ENCODE measurements at regions not wholly inside any gene's neighbourhood (a gene's known extent, or its start where the extent isn't known, plus 50 kb on each side); places are given as distances from the start of the nearest gene placed in this dataset.

GRCh38 chr3:135911110-135911509 is 54.4 kb upstream of the PPP2R3A start:
- no peak overlapping the region for H3K4me3 ChIP-seq (replicated peaks in 1 of 4; ENCODE audit: control extremely low read depth in 1 of 4, insufficient read depth in 1 of 4, low read depth in 3 of 4, low read length in 4 of 4)
- no peak overlapping the region for H3K4me2 ChIP-seq (ENCODE audit: extremely low read depth, insufficient read depth, low read length)
- DNase-seq (ENCODE audit: low read depth in 2 of 2): peak in 1 of 2 donors; percentile 21
- H2AFZ ChIP-seq (ENCODE audit: low read length): no peak overlapping the region
- H3K9ac ChIP-seq (ENCODE audit: insufficient read depth, low read length): no peak overlapping the region
- H4K20me1 ChIP-seq (ENCODE audit: control insufficient read depth, extremely low read depth, insufficient read depth, low read length): no peaks in the 10 kb centered on the region
- H3K9me3 ChIP-seq (ENCODE audit: control insufficient read depth, insufficient read depth, low read depth, low read length): no peaks in the 10 kb centered on the region
- TF ChIP-seq CTCF (conservative IDR thresholded peaks at IDR 0.05 in 1 of 2, IDR thresholded peaks at IDR 0.05 in 1 of 2; ENCODE audit: low read depth in 1 of 2, low read length in 2 of 2) (no peak), EZH2 (IDR thresholded peaks at IDR 0.05; ENCODE audit: low read length, missing control alignments) (no peak)
- H3K36me3 ChIP-seq (ENCODE audit: control insufficient read depth, insufficient read depth, low read length): no peaks in the 10 kb centered on the region
- no peaks in the 10 kb centered on the region for H3K27me3 ChIP-seq (ENCODE audit: control insufficient read depth, insufficient read depth, low read length)
- no peak overlapping the region for H3K27ac ChIP-seq (ENCODE audit: insufficient read depth, low read length)
- H3K79me2 ChIP-seq (ENCODE audit: control insufficient read depth, insufficient read depth, low read length): no peaks in the 10 kb centered on the region
- H3K4me1 ChIP-seq (ENCODE audit: control insufficient read depth, extremely low read depth, insufficient read depth, low read length): peaks cover 2% of the 10 kb centered on the region

GRCh38 chr3:135915206-135915605 is 50.3 kb upstream of the PPP2R3A start:
- H3K36me3 ChIP-seq (ENCODE audit: control insufficient read depth, insufficient read depth, low read length): no peaks in the 10 kb centered on the region
- H3K4me1 ChIP-seq (ENCODE audit: control insufficient read depth, extremely low read depth, insufficient read depth, low read length): peaks cover 2% of the 10 kb centered on the region
- H3K79me2 ChIP-seq (ENCODE audit: control insufficient read depth, insufficient read depth, low read length): no peaks in the 10 kb centered on the region
- no peak overlapping the region for H3K4me2 ChIP-seq (ENCODE audit: extremely low read depth, insufficient read depth, low read length)
- no peak overlapping the region for H3K27ac ChIP-seq (ENCODE audit: insufficient read depth, low read length)
- no peak overlapping the region for H3K4me3 ChIP-seq (replicated peaks in 1 of 4; ENCODE audit: control extremely low read depth in 1 of 4, insufficient read depth in 1 of 4, low read depth in 3 of 4, low read length in 4 of 4)
- no peaks in the 10 kb centered on the region for H3K27me3 ChIP-seq (ENCODE audit: control insufficient read depth, insufficient read depth, low read length)
- H2AFZ ChIP-seq (ENCODE audit: low read length): no peak overlapping the region
- TF ChIP-seq CTCF (conservative IDR thresholded peaks at IDR 0.05 in 1 of 2, IDR thresholded peaks at IDR 0.05 in 1 of 2; ENCODE audit: low read depth in 1 of 2, low read length in 2 of 2): no peak
- no peak for TF ChIP-seq EZH2 (IDR thresholded peaks at IDR 0.05; ENCODE audit: low read length, missing control alignments)
- no peak overlapping the region for H3K9ac ChIP-seq (ENCODE audit: insufficient read depth, low read length)
- H3K9me3 ChIP-seq (ENCODE audit: control insufficient read depth, insufficient read depth, low read depth, low read length): no peaks in the 10 kb centered on the region
- DNase-seq (ENCODE audit: low read depth in 2 of 2): no peak
- H4K20me1 ChIP-seq (ENCODE audit: control insufficient read depth, extremely low read depth, insufficient read depth, low read length): no peaks in the 10 kb centered on the region
